ENCODE measurements at regions not wholly inside any gene's neighbourhood (a gene's known extent, or its start where the extent isn't known, plus 50 kb on each side); places are given as distances from the start of the nearest gene placed in this dataset.

- H3K9me3 ChIP-seq (ENCODE audit: control insufficient read depth in 5 of 5, low read length in 5 of 5), result no peaks in the 10 kb centered on the region
- H3K27ac ChIP-seq (ENCODE audit: low read depth, low read length), result no peak overlapping the region
- H3K27me3 ChIP-seq (ENCODE audit: control insufficient read depth in 5 of 5, insufficient read depth in 4 of 5, low read length in 5 of 5), result no peaks in the 10 kb centered on the region
- H3K36me3 ChIP-seq (ENCODE audit: control insufficient read depth in 5 of 5, insufficient read depth in 5 of 5, low read length in 5 of 5), result peaks cover 10 to 31% (median 14%) of the 10 kb centered on the region in 5 donors
- H3K4me1 ChIP-seq (ENCODE audit: control insufficient read depth in 5 of 5, insufficient read depth in 5 of 5, low read length in 5 of 5), result peaks cover 0 to 6% (median 3%) of the 10 kb centered on the region in 5 donors
- H3K4me3 ChIP-seq (ENCODE audit: low read depth in 1 of 5, low read length in 5 of 5), result no peak overlapping the region
- H3K9ac ChIP-seq (ENCODE audit: low read length in 5 of 5), result no peak overlapping the region
These were observed 216.0 kb upstream of the KLF14 start for GRCh38 chr7:130950054-130950453.

DNA sequence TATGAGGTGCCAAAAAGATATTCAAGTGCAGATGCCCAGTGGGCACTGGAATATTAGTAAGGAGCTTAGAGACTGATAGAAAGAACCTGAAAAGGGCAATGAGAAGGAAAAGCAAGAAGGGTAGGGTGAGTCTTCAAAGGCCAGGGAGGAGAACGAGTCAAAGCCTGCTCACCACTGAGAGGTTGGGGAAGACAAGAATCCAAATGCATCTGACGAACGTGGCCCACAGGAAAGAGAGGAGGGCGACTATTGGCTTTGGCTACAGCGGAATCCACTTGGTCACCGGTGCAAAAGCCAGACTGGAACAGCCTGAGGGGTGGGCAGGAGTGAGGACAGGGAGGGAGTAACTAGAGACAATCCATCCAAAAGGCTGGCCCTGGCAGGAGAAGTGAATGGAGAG is 216.7 kb upstream of the KLF14 start:
- H3K27ac ChIP-seq (ENCODE audit: low read depth, low read length), result no peak overlapping the region

DNA sequence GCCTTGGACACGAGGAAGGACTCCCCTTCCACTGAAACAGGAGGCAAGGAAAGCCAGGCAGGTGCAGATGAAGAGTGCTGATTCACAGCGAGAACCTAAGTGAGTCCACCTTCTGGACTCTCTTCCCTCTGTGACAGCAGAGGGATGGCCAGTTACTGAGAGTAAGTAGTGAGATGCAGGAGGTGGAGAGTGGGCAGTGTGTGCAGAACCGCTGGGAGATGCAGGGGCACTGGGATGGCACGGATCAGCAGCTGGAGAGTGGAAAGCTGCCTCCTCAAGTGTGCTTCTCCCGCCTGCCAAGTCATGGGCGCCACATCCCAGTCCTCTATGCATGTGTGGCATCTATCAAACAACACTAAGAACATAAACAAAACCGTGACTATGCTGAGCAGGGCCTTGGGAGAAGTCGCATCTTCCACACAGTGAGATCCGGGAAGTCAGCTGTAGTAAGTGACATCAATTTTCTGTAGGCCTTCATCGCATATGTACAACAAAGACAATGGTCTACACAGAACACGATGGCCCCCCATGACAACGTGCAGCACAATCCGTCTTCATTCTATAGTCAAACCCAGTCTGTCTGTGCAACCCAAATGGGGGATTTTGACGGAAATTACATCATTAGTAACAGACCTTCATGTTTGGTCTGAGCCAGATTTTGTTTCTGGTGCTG is 217.4 kb upstream of the KLF14 start:
- Histone ChIP-seq H3K9ac (ENCODE audit: low read length in 5 of 5) (no peak overlapping the region), H3K9me3 (ENCODE audit: control insufficient read depth in 5 of 5, low read length in 5 of 5) (no peaks in the 10 kb centered on the region), H3K27ac (ENCODE audit: low read depth, low read length) (no peak overlapping the region), H3K27me3 (ENCODE audit: control insufficient read depth in 5 of 5, insufficient read depth in 4 of 5, low read length in 5 of 5) (no peaks in the 10 kb centered on the region), H3K4me3 (ENCODE audit: low read depth in 1 of 5, low read length in 5 of 5) (no peak overlapping the region), H3K36me3 (ENCODE audit: control insufficient read depth in 5 of 5, insufficient read depth in 5 of 5, low read length in 5 of 5) (peaks cover 6 to 28% (median 12%) of the 10 kb centered on the region in 5 donors), H3K4me1 (ENCODE audit: control insufficient read depth in 5 of 5, insufficient read depth in 5 of 5, low read length in 5 of 5) (peaks cover 0 to 11% (median 3%) of the 10 kb centered on the region in 5 donors)

More for the DNA sequence above, 216.7 kb upstream of the KLF14 start:
- H3K36me3 ChIP-seq (ENCODE audit: control insufficient read depth in 5 of 5, insufficient read depth in 5 of 5, low read length in 5 of 5), result peaks cover 6 to 30% (median 12%) of the 10 kb centered on the region in 5 donors
- peaks cover 0 to 9% (median 5%) of the 10 kb centered on the region in 5 donors for H3K4me1 ChIP-seq (ENCODE audit: control insufficient read depth in 5 of 5, insufficient read depth in 5 of 5, low read length in 5 of 5)
- H3K4me3 ChIP-seq (ENCODE audit: low read depth in 1 of 5, low read length in 5 of 5), result no peak overlapping the region
- H3K9ac ChIP-seq (ENCODE audit: low read length in 5 of 5), result no peak overlapping the region
- H3K9me3 ChIP-seq (ENCODE audit: control insufficient read depth in 5 of 5, low read length in 5 of 5), result no peaks in the 10 kb centered on the region
- H3K27me3 ChIP-seq (ENCODE audit: control insufficient read depth in 5 of 5, insufficient read depth in 4 of 5, low read length in 5 of 5), result no peaks in the 10 kb centered on the region

GRCh38 chr7:130951976-130952876 is 218.2 kb upstream of the KLF14 start:
- Histone ChIP-seq H3K36me3 (ENCODE audit: control insufficient read depth in 5 of 5, insufficient read depth in 5 of 5, low read length in 5 of 5) (peaks cover 6 to 28% (median 12%) of the 10 kb centered on the region in 5 donors), H3K9ac (ENCODE audit: low read length in 5 of 5) (no peak overlapping the region), H3K9me3 (ENCODE audit: control insufficient read depth in 5 of 5, low read length in 5 of 5) (no peaks in the 10 kb centered on the region), H3K4me1 (ENCODE audit: control insufficient read depth in 5 of 5, insufficient read depth in 5 of 5, low read length in 5 of 5) (peaks cover 0 to 15% (median 4%) of the 10 kb centered on the region in 5 donors), H3K27me3 (ENCODE audit: control insufficient read depth in 5 of 5, insufficient read depth in 4 of 5, low read length in 5 of 5) (no peaks in the 10 kb centered on the region), H3K4me3 (ENCODE audit: low read depth in 1 of 5, low read length in 5 of 5) (no peak overlapping the region), H3K27ac (ENCODE audit: low read depth, low read length) (no peak overlapping the region)

GRCh38 chr7:130953196-130953595 is 219.2 kb upstream of the KLF14 start:
- Histone ChIP-seq H3K9ac (ENCODE audit: low read length in 5 of 5) (no peak overlapping the region), H3K27ac (ENCODE audit: low read depth, low read length) (no peak overlapping the region), H3K4me3 (ENCODE audit: low read depth in 1 of 5, low read length in 5 of 5) (no peak overlapping the region), H3K9me3 (ENCODE audit: control insufficient read depth in 5 of 5, low read length in 5 of 5) (no peaks in the 10 kb centered on the region), H3K36me3 (ENCODE audit: control insufficient read depth in 5 of 5, insufficient read depth in 5 of 5, low read length in 5 of 5) (peaks cover 6 to 28% (median 12%) of the 10 kb centered on the region in 5 donors), H3K27me3 (ENCODE audit: control insufficient read depth in 5 of 5, insufficient read depth in 4 of 5, low read length in 5 of 5) (no peaks in the 10 kb centered on the region), H3K4me1 (ENCODE audit: control insufficient read depth in 5 of 5, insufficient read depth in 5 of 5, low read length in 5 of 5) (peaks cover 0 to 11% (median 4%) of the 10 kb centered on the region in 5 donors)

- Histone ChIP-seq H3K4me3 (ENCODE audit: low read depth in 1 of 5, low read length in 5 of 5) (no peak overlapping the region), H3K4me1 (ENCODE audit: control insufficient read depth in 5 of 5, insufficient read depth in 5 of 5, low read length in 5 of 5) (peaks cover 0 to 11% (median 4%) of the 10 kb centered on the region in 5 donors), H3K27me3 (ENCODE audit: control insufficient read depth in 5 of 5, insufficient read depth in 4 of 5, low read length in 5 of 5) (no peaks in the 10 kb centered on the region), H3K27ac (ENCODE audit: low read depth, low read length) (no peak overlapping the region), H3K9ac (ENCODE audit: low read length in 5 of 5) (no peak overlapping the region), H3K36me3 (ENCODE audit: control insufficient read depth in 5 of 5, insufficient read depth in 5 of 5, low read length in 5 of 5) (peaks cover 3 to 27% (median 12%) of the 10 kb centered on the region in 5 donors), H3K9me3 (ENCODE audit: control insufficient read depth in 5 of 5, low read length in 5 of 5) (no peaks in the 10 kb centered on the region)
These were observed 221.0 kb upstream of the KLF14 start for GRCh38 chr7:130954918-130955564.

DNA sequence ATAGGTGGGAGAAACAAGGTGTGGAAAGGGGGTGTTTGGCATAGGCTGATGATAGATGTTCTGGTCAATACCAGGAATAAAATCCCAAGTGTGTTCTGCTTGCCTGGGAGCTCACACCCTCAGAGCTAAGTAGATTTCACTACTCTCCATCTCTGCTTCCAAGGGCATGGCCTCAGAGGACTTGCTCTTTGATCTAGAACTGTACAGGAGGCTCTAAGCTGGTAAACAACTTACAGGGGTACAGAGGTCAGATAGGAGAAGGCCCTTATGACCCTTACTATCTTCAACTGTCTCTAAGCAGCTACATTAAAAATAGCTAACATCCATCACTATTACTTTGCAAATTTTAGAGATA is 221.5 kb upstream of the KLF14 start:
- no peaks in the 10 kb centered on the region for H3K9me3 ChIP-seq (ENCODE audit: control insufficient read depth in 5 of 5, low read length in 5 of 5)
- H3K4me3 ChIP-seq (ENCODE audit: low read depth in 1 of 5, low read length in 5 of 5), result no peak overlapping the region
- H3K9ac ChIP-seq (ENCODE audit: low read length in 5 of 5), result no peak overlapping the region
- no peaks in the 10 kb centered on the region for H3K27me3 ChIP-seq (ENCODE audit: control insufficient read depth in 5 of 5, insufficient read depth in 4 of 5, low read length in 5 of 5)
- H3K4me1 ChIP-seq (ENCODE audit: control insufficient read depth in 5 of 5, insufficient read depth in 5 of 5, low read length in 5 of 5), result peaks cover 0 to 11% (median 5%) of the 10 kb centered on the region in 5 donors
- no peak overlapping the region for H3K27ac ChIP-seq (ENCODE audit: low read depth, low read length)
- H3K36me3 ChIP-seq (ENCODE audit: control insufficient read depth in 5 of 5, insufficient read depth in 5 of 5, low read length in 5 of 5), result peaks cover under 1 to 24% (median 12%) of the 10 kb centered on the region in 5 donors

GRCh38 chr7:130956417-130957136 is 222.6 kb upstream of the KLF14 start:
- peaks cover 0 to 15% (median 14%) of the 10 kb centered on the region in 5 donors for H3K4me1 ChIP-seq (ENCODE audit: control insufficient read depth in 5 of 5, insufficient read depth in 5 of 5, low read length in 5 of 5)
- H3K36me3 ChIP-seq (ENCODE audit: control insufficient read depth in 5 of 5, insufficient read depth in 5 of 5, low read length in 5 of 5), result peaks cover 0 to 15% (median 3%) of the 10 kb centered on the region in 5 donors
- no peak overlapping the region for H3K27ac ChIP-seq (ENCODE audit: low read depth, low read length)
- no peaks in the 10 kb centered on the region for H3K9me3 ChIP-seq (ENCODE audit: control insufficient read depth in 5 of 5, low read length in 5 of 5)
- H3K4me3 ChIP-seq (ENCODE audit: low read depth in 1 of 5, low read length in 5 of 5), result no peak overlapping the region
- H3K9ac ChIP-seq (ENCODE audit: low read length in 5 of 5), result no peak overlapping the region
- no peaks in the 10 kb centered on the region for H3K27me3 ChIP-seq (ENCODE audit: control insufficient read depth in 5 of 5, insufficient read depth in 4 of 5, low read length in 5 of 5)

DNA sequence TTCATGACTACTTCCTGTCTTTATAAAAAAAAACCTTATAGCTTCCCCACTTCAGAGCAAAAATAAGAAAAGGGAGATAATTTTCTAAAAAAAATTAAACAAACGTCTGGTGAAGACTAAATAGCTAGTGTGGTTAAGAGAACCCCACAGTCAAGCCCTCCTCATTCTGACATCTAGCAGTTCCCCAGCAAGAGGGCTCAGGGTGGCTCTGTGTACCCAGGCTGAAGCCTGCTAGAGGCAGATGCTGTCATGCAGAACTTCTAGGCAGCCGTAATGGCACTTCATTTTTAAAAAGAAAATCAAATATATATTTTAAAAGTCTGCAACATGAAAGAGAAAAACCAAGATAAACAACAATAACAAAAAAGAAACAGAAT is 223.1 kb upstream of the KLF14 start:
- H3K27me3 ChIP-seq (ENCODE audit: control insufficient read depth in 5 of 5, insufficient read depth in 4 of 5, low read length in 5 of 5), result no peaks in the 10 kb centered on the region
- peaks cover 0 to 16% (median 15%) of the 10 kb centered on the region in 5 donors for H3K4me1 ChIP-seq (ENCODE audit: control insufficient read depth in 5 of 5, insufficient read depth in 5 of 5, low read length in 5 of 5)
- H3K27ac ChIP-seq (ENCODE audit: low read depth, low read length), result no peak overlapping the region
- no peak overlapping the region for H3K4me3 ChIP-seq (ENCODE audit: low read depth in 1 of 5, low read length in 5 of 5)
- H3K9me3 ChIP-seq (ENCODE audit: control insufficient read depth in 5 of 5, low read length in 5 of 5), result no peaks in the 10 kb centered on the region
- peaks cover 0 to 10% (median 0%) of the 10 kb centered on the region in 5 donors for H3K36me3 ChIP-seq (ENCODE audit: control insufficient read depth in 5 of 5, insufficient read depth in 5 of 5, low read length in 5 of 5)
- no peak overlapping the region for H3K9ac ChIP-seq (ENCODE audit: low read length in 5 of 5)
